Fibroblast of villous mesenchyme (primary cell): ENCODE measurements at regions not wholly inside any gene's neighbourhood (a gene's known extent, or its start where the extent isn't known, plus 50 kb on each side); places are given as distances from the start of the nearest gene placed in this dataset.

Source experiments
- DNase-seq: peaks from one replicate; pipeline ENCODE4 v3.0.0-alpha.2; 2010; ENCODE audit warnings: low read depth
- H3K4me3 ChIP-seq: 2 replicates; pipeline ENCODE4 v1.5.1; 2011; ENCODE audit warnings: low read depth, mild to moderate bottlenecking, low read length
- CTCF ChIP-seq: IDR thresholded peaks from 2 replicates; pipeline ENCODE4 v1.5.1; 2012; ENCODE audit warnings: low read depth, mild to moderate bottlenecking, low read length; ENCODE audit not compliant: insufficient read depth

GRCh38 chr2:81194581-81194980 is 890.0 kb upstream of the LRRTM1 start:
- no peak for DNase-seq
- TF ChIP-seq CTCF = no peak
- H3K4me3 ChIP-seq = no peak overlapping the region

GRCh38 chr2:81194176-81194575 is 889.6 kb upstream of the LRRTM1 start:
- H3K4me3 ChIP-seq = no peak overlapping the region
- no peak for DNase-seq
- TF ChIP-seq CTCF = no peak

GRCh38 chr2:81181845-81182244 is 877.3 kb upstream of the LRRTM1 start:
- no peak for DNase-seq
- no peak overlapping the region for H3K4me3 ChIP-seq
- no peak for TF ChIP-seq CTCF

- no peak for DNase-seq
- H3K4me3 ChIP-seq = no peak overlapping the region
- no peak for TF ChIP-seq CTCF
Measured at GRCh38 chr2:81171447-81171846, 866.9 kb upstream of the LRRTM1 start.

- no peak for TF ChIP-seq CTCF
- no peak for DNase-seq
- H3K4me3 ChIP-seq = no peak overlapping the region
Measured at GRCh38 chr2:81163583-81163982, 859.0 kb upstream of the LRRTM1 start.

GRCh38 chr2:81158505-81158904 is 854.0 kb upstream of the LRRTM1 start:
- no peak overlapping the region for H3K4me3 ChIP-seq
- DNase-seq = no peak
- no peak for TF ChIP-seq CTCF

GRCh38 chr2:81148323-81148722 is 843.8 kb upstream of the LRRTM1 start:
- no peak for DNase-seq
- TF ChIP-seq CTCF = no peak
- H3K4me3 ChIP-seq = no peak overlapping the region
